Spleen (tissue), 7 donors: ENCODE measurements at regions not wholly inside any gene's neighbourhood (a gene's known extent, or its start where the extent isn't known, plus 50 kb on each side); places are given as distances from the start of the nearest gene placed in this dataset.

Experiments
- POLR2A ChIP-seq, 3 donors: fragments of 450-650 bp; IDR thresholded peaks; one replicate each; pipeline ENCODE4 v1.5.1; 2017; ENCODE audit warnings: antibody characterized with exemption in 3 of 3, mild to moderate bottlenecking in 1 of 3
- TF ChIP-seq, protein P1 (sequence below), 11 experiments: fragments of 200-600 bp in 7 of 11; fragments of 450-650 bp in 4 of 11; sonication (generic) in 4 of 11; IDR thresholded peaks in 8 of 11; conservative IDR thresholded peaks in 3 of 11; 1 replicate in 7 of 11; 2 replicates in 4 of 11; pipeline versions ENCODE4 v1.4.0 to v1.8.0; 2016 to 2021; ENCODE audit warnings: antibody characterized with exemption in 11 of 11, inconsistent platforms in 4 of 11, mild to moderate bottlenecking in 1 of 11
- donor health status: DM: no; HTN: no; CAD: no; lungs with moderate emphysema.
- donor health status: DM: no; HTN: no; CAD: no.
- donor health status: DM: no; HTN: no; CAD: no.

DNA sequence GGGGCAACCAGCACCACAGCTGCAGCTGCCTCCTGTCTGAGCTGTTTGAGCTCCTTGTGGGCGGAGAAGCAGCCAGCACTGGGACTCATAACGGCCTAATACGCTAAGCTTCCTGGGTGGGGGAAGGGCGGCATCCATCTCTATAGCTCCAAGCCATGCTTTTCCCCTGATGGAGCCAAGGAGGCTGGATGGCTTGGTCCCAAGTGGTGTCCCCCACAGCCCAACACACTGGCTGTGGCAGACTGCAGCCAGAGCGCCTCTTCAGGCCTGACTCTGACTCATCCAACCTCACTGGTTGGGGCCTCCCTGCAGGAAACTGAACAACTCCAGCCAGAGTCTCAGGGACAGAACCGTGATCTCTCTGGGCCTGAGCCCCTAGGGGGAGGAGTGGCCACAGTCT, 537.3 kb downstream of the SUCLA2 start:
- TF ChIP-seq, protein P1, sequence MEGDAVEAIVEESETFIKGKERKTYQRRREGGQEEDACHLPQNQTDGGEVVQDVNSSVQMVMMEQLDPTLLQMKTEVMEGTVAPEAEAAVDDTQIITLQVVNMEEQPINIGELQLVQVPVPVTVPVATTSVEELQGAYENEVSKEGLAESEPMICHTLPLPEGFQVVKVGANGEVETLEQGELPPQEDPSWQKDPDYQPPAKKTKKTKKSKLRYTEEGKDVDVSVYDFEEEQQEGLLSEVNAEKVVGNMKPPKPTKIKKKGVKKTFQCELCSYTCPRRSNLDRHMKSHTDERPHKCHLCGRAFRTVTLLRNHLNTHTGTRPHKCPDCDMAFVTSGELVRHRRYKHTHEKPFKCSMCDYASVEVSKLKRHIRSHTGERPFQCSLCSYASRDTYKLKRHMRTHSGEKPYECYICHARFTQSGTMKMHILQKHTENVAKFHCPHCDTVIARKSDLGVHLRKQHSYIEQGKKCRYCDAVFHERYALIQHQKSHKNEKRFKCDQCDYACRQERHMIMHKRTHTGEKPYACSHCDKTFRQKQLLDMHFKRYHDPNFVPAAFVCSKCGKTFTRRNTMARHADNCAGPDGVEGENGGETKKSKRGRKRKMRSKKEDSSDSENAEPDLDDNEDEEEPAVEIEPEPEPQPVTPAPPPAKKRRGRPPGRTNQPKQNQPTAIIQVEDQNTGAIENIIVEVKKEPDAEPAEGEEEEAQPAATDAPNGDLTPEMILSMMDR (IDR thresholded peaks at IDR 0.05 in 8 of 11, conservative IDR thresholded peaks at IDR 0.05 in 3 of 11): no peak
- no peak for TF ChIP-seq POLR2A (IDR thresholded peaks at IDR 0.05)
